Astrocyte (in vitro differentiated cells and primary cell): ENCODE measurements at regions not wholly inside any gene's neighbourhood (a gene's known extent, or its start where the extent isn't known, plus 50 kb on each side); places are given as distances from the start of the nearest gene placed in this dataset.

ENCODE experiments used
- CTCF ChIP-seq: IDR thresholded peaks from 2 replicates; pipeline ENCODE4 v1.5.1; 2011; ENCODE audit warnings: low read depth, mild to moderate bottlenecking, inconsistent platforms, low read length, moderate library complexity; ENCODE audit not compliant: insufficient read depth
- EZH2 ChIP-seq: IDR thresholded peaks from 2 replicates; pipeline ENCODE4 v1.6.1; 2012; ENCODE audit warnings: mild to moderate bottlenecking, low read length, inconsistent platforms; ENCODE audit not compliant: insufficient read depth

GRCh38 chr9:92181296-92181695 lies 66.1 kb upstream of the SPTLC1 start:
- TF ChIP-seq CTCF = no peak
- TF ChIP-seq EZH2 = no peak
